Endometrial microvascular endothelial cells (primary cell): ENCODE measurements at regions not wholly inside any gene's neighbourhood (a gene's known extent, or its start where the extent isn't known, plus 50 kb on each side); places are given as distances from the start of the nearest gene placed in this dataset.

Source experiments
- in situ Hi-C: cut with HindIII; loops from 2 replicates; pipeline ENCODE4 v1.10.0; 2017; ENCODE audit warnings: low sequenced_read_pairs, low pct_unique_long_range_greater_than_20kb; ENCODE audit errors: inconsistent ontology term

- in situ Hi-C loops = no loop called here
Measured at GRCh38 chr3:159791336-159791735, 197.3 kb upstream of the IL12A start.

GRCh38 chr3:159792070-159792469 is 196.6 kb upstream of the IL12A start:
- in situ Hi-C loops = no loop called here

- in situ Hi-C loops = no loop called here
Measured at GRCh38 chr3:159795042-159795441, 193.6 kb upstream of the IL12A start.

DNA sequence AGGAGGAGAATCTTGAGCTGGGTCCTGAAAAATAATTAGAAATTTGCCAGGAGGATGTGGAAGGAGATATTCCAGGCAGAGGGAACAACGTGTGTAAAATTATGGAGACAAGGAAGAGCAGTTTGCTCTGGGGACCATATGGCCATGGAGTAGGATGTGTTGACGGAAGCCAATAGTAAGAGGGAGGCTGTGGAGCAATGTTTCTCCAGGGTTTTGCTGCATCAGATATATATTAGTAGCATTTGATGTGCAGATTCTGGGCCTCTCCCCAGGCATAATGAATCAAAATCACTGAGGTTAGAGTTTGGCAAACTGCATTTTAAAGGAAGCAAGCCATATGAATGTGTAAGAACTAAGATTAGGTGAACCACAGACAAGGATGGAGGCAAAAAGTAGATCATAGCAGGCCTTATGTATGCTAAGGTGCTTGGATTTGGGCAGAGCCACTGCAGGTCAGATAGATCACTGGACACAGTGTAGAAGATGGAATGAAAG is 192.9 kb upstream of the IL12A start:
- in situ Hi-C loops = no loop called here

- in situ Hi-C loops = no loop called here
Measured at GRCh38 chr3:159796226-159796625, 192.4 kb upstream of the IL12A start.

GRCh38 chr3:159796744-159797143 is 191.9 kb upstream of the IL12A start:
- in situ Hi-C loops = no loop called here

DNA sequence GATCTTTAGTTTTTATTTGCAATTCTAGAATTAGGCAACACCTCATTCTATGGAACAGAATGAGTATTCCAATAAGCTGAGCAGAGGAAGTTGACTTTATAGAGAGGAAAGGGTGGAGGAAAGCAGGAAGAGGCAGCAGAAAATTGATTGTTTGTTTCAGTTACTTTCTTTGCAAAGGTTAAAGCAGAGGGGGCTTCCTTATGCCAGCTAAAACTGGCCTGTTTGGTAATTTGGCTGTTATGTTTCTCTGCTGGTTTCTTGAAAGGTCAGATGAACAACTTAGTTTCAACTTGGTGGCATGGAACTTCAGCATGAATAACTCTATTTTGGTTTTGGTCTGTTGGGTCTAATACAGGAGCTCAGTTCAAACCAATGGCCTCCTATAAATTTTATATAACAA is 190.9 kb upstream of the IL12A start:
- in situ Hi-C loops = no loop called here

GRCh38 chr3:159798951-159799350 is 189.7 kb upstream of the IL12A start:
- in situ Hi-C loops = no loop called here

GRCh38 chr3:159800434-159801155 is 188.0 kb upstream of the IL12A start:
- in situ Hi-C loops = no loop called here

- in situ Hi-C loops = no loop called here
Measured at GRCh38 chr3:159802864-159803263, 185.8 kb upstream of the IL12A start.

DNA sequence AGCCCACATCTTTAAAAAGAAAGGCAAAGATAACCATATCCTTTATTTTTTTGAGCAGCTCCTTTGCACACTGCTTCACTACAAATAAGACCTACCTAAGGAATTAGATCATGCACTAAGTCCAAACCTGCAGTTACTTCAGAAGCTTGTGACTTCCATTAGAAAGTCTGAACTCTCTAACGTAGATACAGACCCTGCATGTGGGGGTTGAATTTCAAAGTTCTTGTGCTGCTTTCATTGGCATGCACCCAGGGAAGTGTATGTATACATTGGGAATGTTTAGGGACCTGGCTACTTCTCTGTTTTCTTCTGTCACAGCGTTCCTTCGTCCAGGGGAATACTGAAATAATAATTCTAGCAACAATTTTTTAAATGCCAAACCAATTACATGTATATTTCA is 185.2 kb upstream of the IL12A start:
- in situ Hi-C loops = no loop called here

DNA sequence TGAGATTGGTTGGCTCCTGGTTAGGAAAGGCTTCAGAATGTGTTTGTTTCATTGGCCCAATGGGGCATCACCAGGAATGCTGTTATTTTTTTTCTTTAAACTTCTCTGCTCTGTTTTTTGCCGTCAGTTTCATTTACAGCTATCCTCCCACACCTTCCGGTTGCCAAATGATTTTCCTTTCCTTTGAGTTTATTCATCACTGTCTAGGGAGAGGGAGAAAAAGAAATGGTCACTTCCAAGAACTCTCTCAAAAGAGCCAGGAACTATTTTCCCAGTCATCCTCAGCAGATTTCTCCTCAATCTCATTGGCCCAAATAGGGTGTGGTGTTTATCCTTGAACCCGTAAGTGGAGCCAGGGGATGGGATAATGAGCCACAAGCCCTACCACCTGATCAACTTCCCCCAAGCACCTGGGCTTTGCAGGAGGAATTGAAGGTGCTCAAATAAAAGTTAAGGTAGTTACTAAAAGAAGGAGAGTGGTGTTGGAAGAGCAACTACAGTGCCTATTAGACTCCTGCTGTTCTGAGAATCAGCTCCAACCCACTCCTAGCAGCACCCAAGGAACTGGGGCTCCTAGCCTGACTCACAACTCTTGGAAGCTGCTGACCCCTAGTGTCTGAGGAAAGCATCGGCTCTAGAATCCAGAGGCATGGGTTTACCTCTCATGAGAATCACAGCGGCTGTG is 183.8 kb upstream of the IL12A start:
- in situ Hi-C loops = no loop called here

DNA sequence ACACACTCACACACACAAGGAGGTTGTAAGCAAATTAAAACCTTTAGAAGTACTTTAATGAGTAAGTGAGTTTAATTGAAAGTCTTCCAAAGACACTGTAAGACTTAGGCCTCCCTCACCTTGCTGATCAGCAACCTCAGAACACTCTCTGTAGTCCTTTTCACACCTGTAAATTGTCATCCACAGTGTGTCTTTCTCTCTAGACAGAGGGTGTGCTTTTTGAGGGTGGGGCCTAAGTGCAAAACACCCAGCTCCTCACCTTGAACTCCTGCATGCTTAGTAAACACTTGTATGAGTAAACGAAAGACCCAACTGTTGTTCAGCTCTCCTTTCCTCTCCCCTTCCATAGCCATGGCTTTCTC is 183.2 kb upstream of the IL12A start:
- in situ Hi-C loops = no loop called here

DNA sequence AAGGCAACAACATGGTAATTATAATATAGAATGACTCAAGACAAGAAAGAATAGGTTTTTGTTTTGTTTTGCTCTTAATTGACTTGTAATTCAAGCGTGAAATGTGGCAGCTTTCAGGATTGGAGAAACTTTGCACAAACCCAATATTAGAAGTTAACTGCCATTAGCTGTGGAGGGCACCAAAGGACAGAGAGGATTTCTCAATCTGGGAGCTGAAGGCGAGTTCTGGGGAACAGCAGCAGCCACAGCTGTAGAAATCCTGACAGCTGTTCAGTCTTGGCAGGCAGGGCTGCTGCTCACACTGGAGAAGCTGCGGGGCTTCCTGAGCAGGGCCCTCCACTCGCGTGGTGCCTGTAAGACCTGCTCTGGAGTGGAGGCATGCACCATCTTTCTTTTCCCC is 182.2 kb upstream of the IL12A start:
- in situ Hi-C loops = no loop called here

DNA sequence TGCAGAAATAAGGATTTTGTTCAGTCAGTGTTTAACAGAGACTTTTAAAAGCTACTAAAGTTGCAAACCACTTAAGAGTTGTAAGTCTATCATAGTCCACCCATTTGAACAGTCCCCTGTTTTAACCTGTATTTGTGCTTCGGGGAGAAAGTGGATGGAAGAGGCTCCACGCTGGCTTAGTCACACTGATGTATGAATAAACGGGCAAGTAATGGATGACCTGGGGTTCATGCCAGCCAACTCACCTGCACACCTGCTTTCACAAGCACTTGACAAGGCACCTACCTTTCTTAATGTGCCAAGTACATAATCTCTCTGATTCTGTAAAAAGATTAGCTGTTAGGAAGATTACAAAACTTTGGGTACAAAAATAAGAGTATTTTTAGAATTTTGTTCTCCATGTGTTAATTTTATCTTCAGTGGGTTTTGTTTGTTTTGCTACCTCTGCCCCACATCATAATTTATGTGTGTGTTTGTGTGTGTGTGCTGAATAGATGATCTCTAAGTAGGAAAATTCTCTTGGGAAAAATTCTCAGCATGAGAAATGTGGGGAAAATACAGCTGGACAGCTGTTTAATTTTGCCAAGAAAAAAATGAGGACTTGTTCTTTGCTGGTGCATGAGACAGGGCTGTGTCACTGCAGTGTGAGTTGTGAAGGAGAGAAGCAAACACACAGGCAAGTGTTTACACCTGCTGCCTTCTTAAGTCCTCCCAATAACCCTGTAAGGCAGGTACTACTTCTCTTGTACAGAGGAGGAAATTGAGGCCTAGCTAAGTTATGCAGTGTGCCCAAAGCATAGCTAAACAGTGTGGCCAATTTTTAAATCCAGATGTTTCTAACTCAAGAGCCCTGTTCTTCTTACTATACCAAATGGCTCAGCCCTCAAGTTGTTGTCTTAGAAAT is 181.2 kb upstream of the IL12A start:
- in situ Hi-C loops = no loop called here

DNA sequence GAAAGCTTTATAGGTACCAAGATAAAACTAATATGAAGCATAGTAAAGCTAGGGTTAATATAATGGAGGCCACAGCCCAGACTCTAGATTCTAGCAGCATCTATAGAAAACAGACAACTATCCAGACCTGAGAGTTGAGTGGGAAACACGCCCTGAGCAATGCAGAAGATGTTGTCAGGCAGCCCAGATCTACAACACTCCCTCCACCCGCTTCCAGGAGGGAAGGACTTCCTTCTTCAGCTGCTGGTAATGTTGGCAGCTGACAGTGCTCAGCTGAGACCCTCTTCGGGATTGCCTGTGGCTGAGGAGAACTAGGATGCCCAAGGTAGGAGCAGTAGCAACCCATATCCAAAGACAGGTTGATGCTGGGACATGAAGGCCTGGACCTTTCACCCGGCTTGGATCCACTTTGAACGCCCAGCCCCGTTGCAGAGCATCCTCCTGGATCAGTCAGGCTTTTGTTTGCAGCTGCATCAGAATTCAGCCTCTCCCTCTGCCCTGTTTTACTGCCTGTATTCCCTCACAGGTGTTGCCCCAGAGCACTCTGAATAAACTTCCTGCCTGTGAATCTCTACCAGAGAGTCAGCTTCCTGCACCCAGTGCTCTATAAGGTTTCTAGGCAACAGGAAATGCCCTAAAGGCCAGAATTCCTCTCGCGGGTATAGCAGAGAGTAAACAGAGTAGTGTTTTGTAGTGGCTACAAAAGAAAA is 174.7 kb upstream of the IL12A start:
- in situ Hi-C loops = no loop called here

DNA sequence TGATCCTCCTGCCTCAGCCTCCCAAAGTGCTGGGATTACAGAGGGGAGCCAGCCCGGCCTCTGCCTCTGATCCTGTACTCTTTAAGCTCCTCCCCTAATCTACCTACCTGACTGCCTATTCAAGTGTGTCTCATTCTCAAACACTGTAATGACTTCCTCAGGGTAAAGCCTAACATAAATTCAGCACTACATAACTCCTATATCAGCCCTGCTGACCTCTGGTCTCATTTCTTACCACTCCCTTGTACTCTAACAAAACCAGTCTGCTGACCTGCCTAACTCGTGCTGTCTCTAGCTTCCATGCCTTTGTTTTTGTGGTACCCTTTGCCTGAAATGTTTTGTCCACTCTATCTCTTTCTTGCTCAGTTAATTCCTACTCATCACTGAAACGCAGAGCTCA is 172.1 kb upstream of the IL12A start:
- in situ Hi-C loops = no loop called here

GRCh38 chr3:159817126-159817525 is 171.5 kb upstream of the IL12A start:
- in situ Hi-C loops = no loop called here

DNA sequence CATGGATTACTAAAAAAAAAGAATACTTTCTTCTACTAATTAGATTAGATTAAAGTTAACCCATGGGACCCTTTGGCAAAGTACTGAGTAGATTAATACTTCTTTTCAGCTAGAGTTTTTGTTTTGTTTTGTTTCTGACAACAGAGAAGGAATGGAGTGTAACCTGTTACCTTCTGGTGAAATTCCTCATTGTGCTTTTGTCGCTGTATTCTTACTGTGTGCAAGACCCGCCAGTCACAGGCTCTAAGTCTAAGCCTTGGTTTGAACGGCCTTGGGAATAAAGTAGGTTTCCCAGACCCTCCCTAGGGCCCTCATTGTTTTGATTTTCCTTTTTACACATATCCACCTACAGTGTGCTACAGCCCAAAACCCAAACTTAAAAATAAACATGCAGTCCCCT is 171.1 kb upstream of the IL12A start:
- in situ Hi-C loops = no loop called here
